ENCODE measurements at regions not wholly inside any gene's neighbourhood (a gene's known extent, or its start where the extent isn't known, plus 50 kb on each side); places are given as distances from the start of the nearest gene placed in this dataset.
"Not testable (repeated sequence)": the region's sequence is repeated elsewhere in the genome, so short reads cannot be mapped to it uniquely, and the experiment has no call there.

- DNase-seq (ENCODE audit: insufficient read length, low spot score) (no peak), FAIRE-seq (no peak)
Measured at GRCh38 chr11:46188017-46188416, 66.8 kb upstream of the PHF21A start.

GRCh38 chr11:46183819-46184218 lies 62.6 kb upstream of the PHF21A start:
- DNase-seq (ENCODE audit: insufficient read length, low spot score) (no peak), FAIRE-seq (no peak)

- DNase-seq (ENCODE audit: insufficient read length, low spot score) (no peak), FAIRE-seq (no peak)
Measured at GRCh38 chr11:46181843-46182424, 60.7 kb upstream of the PHF21A start.

- no peak for DNase-seq (ENCODE audit: insufficient read length, low spot score)
- FAIRE-seq, result no peak
Measured at GRCh38 chr11:46181387-46181786, 60.1 kb upstream of the PHF21A start.

GRCh38 chr11:46180736-46181135 lies 59.5 kb upstream of the PHF21A start:
- DNase-seq (ENCODE audit: insufficient read length, low spot score) (no peak), FAIRE-seq (no peak)

- FAIRE-seq (no peak), DNase-seq (ENCODE audit: insufficient read length, low spot score) (no peak)
Measured at GRCh38 chr11:46178513-46178912, 57.3 kb upstream of the PHF21A start.

GRCh38 chr11:46176421-46176820 lies 55.2 kb upstream of the PHF21A start:
- no peak for DNase-seq (ENCODE audit: insufficient read length, low spot score)
- FAIRE-seq, result no peak

GRCh38 chr11:46175401-46176002 lies 54.2 kb upstream of the PHF21A start:
- no peak for FAIRE-seq
- no peak for DNase-seq (ENCODE audit: insufficient read length, low spot score)

GRCh38 chr11:46171693-46172092 lies 50.4 kb upstream of the PHF21A start:
- not testable (repeated sequence) for FAIRE-seq; DNase-seq (ENCODE audit: insufficient read length, low spot score)
